HG02943 (cell line): ENCODE measurements at regions not wholly inside any gene's neighbourhood (a gene's known extent, or its start where the extent isn't known, plus 50 kb on each side); places are given as distances from the start of the nearest gene placed in this dataset.

Experiments used
- ATAC-seq: cut with Tn5 transposase; IDR thresholded peaks from one replicate; pipeline ENCODE4 v1.9.1; 2021; ENCODE audit warnings: mild to moderate bottlenecking, low read depth, moderate library complexity; ENCODE audit not compliant: unreplicated experiment

DNA sequence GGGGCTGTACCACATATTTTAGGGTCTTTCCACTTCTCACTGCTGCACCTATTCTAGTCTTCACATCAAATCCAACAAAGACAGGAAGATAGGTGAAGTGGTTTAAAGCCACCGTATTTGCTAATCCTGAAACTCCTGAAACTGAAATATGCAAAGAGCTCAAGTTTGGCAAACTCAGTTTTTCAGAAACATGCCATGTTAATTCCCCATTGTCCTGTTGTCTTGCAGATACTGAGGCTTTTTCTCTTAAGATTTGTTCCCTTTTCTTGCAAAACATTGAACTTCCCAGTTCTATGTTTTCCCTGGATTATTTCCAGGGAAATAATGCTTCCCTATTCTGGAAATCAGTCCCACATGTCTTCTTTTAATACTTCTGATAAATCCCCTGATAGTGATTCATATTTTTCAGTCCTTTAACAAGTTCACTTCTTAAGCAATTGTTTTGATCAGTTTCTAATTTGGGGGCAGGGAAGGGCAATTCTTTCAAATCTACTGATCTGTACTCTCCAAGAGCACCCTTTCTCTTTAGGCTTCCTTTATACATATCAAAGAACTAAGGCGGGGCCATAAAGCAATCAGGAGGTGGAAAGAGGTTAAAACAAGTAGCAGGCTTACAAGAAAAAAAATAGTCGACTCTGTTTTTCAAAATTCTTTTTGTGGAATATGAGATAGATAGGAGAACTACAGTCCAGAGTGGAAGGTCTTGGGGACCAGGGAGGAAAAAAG, 648.5 kb downstream of the BNC2 start:
- no peak for ATAC-seq

DNA sequence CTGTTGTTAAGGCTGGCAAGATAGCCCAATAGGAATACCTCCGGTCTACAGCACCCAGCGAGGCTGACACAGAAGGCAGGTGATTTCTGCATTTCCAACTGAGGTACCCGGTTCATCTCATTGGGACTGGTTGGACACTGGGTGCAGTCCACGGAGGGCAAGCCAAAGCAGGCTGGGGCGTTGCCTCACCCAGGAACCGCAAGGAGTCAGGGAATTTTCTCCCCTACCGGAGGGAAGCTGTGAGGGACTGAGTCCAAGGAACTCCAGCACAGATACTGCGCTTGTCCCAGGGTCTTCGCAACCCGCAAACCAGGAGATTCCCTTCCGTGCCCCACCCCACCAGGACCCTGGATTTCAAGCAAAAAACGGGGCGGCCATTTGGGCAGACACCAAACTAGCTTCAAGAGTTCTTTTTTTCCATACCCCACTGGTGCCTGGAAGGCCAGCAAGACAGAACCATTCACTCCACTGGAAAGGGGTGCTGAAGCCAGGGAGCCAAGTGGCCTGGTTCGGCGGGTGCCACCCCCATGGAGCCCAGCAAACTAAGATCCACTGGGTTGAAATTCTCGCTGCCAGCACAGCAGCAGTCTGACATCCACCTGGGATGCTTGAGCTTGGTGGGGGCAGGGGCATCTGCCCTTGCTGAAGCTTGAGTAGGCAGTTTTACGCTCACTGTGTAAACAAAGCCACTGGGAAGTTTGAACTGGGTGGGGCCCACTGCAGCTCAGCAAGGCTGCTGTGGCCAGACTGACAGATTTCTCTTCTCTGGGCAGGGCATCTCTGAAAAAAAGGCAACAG, 647.2 kb downstream of the BNC2 start:
- ATAC-seq = no peak

DNA sequence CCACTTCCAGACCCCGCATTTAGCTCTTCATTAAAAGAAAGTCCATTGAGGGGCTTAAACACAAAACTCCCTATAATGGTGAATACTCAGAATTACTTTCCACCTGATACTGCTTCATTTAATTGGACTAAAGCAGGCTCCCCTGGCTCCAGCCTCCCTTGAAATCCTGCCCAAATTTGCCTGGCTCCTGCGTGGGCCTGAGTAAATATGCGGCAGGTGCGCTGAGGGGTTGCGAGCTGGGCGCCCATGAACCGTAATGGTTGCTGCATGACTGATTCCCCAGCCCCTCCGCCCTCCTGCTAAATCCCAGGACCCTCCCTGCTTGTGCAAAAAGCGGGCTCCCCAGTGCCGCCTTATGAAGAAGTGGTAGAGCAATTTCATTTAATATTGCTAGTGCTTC, 639.7 kb downstream of the BNC2 start:
- ATAC-seq = no peak

DNA sequence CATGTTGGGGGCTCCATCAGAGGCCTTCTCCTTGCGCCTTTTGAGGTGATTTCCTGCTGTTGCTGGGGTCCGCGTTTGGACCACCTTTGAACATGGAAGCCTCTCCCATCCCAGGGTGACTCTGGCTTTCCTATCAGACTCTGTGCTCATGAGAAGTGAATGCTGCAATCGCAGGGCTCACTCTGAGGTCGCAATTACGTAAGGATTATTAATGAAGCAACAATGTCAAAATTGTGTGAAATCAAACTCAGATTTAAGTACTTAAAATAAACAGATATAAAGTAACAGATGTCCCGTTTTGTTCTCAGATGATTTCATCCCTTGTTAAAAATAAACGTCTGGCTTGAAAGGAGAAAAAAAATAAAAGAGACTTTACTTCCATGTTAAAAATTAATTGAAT, 634.2 kb downstream of the BNC2 start:
- ATAC-seq = no peak

DNA sequence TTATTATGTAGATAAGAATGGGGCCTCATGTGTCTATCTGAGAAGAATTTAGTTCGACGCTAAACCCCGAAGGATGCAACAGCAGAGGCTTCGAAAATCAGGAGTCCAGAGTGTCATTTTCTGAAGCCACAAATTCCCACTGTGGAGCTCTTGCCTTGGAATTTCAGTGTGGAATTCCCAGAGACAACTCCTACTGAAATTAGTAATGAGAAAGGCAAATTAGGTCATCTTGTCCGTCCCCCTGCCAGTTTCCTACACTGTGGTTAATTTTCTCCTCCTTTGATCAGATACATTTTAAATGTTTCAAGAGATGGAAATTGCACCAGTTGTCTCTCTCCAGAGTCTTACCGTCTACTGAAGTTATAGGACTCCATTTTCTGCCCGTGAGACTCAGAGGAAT, 633.6 kb downstream of the BNC2 start:
- no peak for ATAC-seq

DNA sequence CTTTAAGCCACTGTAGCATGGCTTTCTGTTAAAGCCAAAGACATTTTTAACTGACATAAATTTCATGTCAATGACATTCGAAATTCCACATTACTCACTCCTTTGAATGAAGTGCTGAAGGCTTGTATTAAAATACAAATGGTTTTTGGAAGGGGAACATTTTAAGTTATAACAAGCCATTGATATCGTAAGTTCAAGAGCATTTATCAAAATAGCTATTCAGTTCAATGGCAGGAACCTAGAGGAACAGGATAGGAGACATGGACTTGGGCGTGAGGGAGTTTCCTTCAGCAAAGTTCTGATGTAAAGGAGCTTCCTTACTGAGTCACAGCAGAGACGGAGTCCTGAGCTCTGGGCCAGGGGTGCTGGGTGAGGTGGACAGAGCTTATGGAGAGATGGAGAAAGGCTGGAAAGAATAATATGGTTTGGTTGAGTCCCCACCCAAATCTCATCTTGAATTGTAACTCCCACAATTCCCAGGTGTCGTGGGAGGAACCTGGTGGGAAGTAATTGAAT, 631.8 kb downstream of the BNC2 start:
- ATAC-seq = no peak

DNA sequence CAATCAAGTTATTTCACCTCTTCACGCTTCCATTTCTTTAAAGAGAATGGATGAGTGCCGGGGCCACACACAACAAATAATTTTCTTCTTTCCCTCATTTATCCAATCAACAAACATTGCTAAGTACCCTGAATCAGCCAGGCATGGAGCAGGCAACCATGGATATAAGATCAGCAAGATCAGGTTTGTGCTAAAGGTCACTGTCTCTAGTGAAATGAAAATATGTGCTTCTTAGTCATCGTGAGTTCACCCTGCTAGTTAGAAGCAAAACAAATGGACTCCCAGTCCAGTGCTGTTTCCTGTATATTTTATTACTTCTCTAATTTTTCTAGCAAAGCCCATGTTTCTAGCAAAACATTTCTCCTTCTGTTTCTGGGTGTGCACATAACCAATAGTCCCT, 629.2 kb downstream of the BNC2 start:
- no peak for ATAC-seq

DNA sequence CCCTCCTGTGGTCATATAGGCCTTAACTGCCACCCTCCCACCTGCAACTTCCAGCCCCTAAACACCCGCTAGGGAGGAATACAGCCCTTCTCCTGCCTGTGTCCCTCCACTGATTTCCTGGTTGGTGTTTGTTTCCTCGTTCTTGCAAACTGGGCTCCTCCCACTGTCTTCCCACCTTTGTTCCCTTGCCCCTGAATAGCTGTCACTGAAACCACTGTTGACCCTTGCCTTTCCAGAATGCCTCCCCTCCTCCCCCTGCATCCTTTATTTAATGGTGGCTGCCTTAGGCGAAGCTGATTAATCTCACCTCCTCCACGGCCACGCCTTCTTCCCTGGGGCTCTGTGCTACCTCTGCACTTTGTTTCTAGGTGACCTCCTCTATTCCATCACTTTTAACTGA, 626.7 kb downstream of the BNC2 start:
- ATAC-seq = no peak

DNA sequence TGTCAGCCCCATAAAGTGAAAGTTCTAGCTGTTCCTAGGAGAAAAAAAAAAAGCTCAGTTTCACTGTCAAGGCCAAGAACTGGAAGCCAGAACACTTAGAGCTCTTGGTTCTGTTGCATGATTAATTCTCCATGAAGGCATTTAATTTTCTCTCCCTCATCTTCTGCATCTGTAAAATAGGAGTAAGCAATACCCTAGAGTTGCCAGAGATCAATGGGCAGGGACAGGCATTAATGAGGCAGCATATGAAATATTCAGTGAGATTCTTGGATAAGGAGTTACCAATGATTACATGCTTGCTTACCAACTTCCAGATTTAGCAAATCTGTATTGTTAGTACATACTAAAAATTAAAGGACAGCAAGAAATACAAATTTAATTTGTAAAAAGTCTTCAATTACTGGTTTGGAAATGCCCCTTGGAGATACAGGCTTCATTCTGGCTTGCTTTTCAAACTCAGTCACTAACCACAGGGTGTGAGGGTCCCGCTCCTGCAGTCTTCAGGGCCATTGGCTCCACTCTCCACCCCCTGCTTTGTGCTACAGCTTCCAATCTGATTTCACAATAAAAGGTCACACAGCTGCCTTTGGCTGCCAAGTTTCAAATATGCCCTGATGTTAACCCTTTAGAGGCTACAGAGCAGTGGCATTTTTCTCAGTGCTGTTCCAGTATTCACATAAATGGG, 624.6 kb downstream of the BNC2 start:
- no peak for ATAC-seq

DNA sequence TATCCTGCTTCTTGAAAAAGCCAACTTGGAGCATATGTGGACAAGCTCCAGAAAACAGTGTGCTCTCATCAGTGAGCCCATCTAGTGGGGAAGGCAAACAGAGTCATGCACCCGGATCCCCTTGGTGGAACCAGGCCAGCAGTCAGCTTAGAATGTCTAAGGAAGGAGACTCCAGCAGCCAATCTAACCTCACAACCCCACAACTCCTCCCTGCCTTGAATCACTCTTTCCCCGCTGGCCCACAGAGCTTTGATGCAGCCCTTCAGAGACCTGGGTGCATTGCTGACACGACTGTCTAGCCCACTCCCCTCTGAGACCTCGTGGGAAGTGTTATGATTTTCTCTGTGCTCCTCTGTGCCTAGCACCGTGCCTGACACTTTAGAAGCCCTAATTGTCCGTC, 623.7 kb downstream of the BNC2 start:
- ATAC-seq = no peak

DNA sequence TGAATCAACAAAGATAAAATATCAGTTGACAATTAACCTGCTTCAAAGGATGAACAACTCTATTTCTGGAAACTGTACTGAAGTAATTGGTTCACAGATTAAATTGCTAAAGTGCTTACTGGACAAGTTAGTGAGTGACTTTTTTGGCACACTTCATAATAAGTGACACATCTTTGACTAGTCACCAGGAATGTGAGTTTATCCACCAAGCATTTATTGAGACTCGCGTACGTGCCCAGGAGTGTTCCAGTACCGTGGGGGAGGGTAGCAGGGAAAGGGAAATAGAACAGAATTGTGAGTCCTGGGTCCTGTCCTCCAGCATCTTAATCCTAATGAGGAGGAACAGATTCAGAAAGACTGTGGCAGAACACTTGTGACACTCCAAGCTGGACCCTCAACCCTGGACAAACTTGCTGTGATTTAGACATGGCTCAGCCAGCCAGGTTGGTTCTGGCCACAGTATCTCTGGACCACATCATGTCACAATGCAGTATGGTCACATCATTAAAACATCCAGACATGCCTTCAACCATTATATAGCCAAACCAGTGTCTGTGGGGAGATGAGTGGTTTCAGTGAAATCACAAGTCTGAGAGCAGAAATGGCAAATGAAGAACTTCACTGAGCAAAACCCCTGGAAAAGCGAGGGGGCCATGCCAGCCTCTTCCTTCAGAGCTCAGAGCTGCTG, 623.1 kb downstream of the BNC2 start:
- no peak for ATAC-seq

DNA sequence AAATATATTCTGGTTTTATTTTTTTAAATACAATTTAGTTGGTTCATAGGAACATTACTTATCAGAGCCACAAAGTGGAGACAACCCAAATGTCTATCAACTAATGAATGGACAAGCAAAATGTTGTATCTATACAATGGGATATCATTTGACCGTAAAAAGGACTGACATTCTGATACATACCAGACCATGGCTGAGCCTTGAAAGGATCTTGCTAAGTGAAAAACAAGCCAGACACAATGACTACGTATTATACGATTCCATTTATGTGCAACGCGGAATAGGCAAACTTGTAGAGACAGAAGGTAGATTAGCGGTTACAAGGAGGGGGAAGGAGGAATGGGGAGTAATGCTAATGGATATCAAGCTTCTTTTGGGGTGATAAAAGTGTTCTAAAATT, 621.6 kb downstream of the BNC2 start:
- ATAC-seq = no peak

DNA sequence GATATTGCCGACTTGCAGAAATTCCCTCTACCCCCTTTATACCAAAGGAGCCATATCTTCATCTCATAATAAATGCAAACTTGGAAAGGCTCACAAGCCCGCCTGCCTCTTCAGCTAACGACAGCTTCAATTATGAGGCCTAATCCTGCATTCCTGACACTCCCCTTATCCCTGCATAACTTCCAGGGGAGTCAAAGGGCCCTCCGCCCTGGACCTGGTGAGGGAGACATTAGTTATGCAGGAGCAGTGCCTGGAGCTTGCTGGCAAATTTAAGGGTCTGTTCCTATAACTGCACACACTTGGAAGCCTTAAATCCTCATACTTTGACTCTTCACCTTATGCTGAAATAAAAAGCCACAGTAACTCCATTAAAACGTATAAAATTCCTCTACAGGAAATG, 617.9 kb downstream of the BNC2 start:
- no peak for ATAC-seq

DNA sequence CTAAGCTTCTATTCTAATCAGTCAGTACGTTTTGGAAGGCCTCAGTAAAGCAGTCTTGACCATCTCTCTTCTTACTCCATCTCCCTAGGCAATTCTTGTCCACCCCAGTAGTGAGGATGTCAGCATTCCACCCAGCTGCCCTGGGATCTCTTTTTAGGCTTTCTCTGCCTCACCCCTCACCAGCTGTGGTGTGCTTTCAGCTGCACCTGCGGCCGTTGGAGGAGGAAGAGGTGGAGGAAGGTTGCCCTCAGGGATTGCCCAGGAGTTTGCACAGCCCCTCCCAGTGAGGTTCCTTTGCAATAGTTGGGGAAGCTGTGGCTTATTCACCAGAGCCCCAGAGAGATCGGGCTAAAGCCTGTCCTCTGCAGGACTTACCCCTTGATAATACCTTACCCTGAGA, 615.8 kb downstream of the BNC2 start:
- no peak for ATAC-seq

DNA sequence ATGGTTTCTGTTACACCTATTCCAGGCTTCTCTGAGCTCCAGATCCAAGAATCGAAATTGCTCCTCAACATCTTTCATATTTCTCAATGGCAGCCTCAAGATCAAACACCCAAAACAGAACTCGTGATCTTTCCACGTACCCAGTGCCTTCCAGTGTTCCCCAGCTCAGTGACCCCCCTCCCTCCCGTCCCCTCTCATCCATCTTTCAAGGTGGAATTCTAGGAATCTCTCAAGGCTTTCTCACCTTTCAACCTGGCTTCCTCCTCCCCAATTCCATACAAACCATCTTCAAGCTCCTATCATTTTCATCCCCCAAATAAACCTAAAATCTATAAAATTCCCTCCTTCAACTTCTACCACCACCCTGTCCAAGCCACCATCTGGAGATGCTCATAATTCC, 615.3 kb downstream of the BNC2 start:
- ATAC-seq = no peak

DNA sequence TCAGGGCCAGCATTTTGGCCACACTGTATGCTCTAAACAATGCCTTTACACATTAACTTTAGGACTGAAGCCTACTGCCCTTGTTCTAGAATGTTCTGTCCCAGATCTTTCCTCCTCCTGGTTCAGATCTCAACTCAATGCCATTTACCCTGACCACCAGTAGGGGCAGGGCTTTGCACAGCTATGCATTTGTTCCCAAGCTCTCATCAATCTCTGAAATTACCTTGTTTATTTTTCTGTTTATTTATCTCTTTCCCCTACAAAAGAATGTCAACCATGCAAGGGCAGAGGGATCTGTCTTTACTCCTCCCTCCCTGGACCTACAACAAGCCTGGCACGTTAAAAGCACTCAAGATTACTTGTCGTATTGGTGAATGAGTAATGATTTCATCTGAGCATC, 612.9 kb downstream of the BNC2 start:
- no peak for ATAC-seq

DNA sequence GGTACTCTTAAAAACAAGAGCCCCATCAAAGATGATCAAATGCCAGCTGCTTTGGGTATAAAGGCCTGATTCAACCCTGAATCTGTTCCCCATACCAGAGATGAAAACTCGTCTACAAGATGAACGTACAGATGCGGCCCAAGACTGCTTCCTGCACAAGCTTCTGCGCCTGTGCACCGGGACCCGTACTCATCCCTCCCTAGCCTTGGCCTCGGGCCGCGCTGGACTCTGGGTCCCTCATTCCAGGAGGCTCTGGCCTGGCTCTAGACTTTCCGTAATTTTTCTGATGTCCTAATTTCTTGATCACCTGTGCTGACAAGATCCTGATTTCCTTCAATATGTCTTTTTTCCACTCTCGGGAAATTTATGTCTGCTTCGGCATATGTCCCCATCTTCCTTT, 612.3 kb downstream of the BNC2 start:
- no peak for ATAC-seq

DNA sequence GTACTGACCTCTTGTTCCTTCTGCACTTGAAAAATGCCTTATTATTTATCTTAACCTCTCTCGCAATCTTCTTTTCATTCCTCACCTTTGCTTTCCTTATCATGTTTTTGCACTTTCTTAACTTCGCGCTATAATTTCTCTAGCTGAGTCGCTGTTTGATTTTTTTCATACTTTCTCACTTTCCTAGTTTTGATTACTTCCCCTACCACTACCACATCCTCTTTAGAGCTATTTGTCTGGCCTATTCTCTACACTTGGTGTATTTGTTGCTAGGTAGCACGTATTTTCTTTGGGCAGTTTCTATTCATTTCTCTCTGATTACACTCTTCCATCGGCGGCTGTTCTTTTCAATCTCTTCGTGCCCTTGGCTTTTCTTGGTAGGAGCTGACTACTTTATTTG, 611.8 kb downstream of the BNC2 start:
- no peak for ATAC-seq

DNA sequence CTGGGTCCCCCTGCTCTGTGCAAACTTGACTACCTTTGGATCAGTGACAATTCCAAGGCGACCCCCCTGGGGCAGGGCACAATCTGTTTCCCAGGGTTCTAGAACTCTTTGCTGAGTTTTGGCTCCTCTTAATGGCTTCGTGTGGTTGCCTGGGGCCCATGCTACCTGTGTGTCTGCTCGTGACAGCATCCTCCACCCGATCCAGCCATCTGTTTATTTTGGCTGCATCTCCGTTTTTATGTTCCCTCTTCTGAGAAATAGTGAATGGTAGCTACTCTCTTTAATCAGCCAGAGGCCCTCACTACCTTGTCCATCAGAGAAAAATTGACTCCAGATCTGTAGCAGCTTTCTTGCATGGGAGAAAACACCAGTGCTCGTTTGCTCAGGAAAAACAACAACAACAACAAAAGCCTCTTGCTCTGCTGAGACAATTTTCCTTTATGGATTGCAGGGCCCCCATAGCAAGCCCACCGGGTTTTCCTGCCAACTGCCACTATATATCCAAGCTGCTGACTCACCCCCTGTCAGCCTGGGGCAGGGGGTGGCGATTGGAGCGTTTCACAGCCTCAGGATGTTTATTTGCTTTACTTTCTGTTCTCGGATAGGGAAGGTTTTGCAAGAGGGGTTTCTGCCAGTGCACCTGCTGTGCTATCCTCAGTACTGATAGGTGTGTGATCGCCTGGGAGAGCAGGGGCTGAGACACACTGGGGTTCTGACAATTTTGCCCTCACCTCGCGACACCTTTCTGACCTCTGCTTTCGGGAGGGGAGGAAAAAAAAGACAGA, 607.8 kb downstream of the BNC2 start:
- ATAC-seq = no peak

DNA sequence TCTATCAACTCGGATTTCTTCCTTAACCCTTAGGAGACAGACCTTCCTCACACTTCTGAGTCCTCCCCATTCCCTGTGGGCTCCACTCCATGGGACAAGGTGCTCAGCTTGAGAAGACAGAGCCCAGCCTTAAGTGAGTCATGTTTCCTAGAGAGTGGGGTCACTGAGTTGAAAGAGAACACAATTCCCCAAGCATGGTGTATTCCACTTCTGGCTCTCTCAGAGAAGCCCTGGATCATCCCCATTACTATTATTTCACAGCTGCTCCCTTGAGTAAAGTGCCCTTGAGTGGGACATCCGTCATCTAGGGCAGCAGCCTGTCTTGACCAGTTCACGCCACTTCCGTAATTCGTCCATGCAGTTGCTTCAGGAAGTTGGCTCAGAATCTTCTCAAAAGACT, 604.8 kb downstream of the BNC2 start:
- ATAC-seq = no peak
